Right lobe of liver (tissue), 6 donors: ENCODE measurements at regions not wholly inside any gene's neighbourhood (a gene's known extent, or its start where the extent isn't known, plus 50 kb on each side); places are given as distances from the start of the nearest gene placed in this dataset.

Experiments
- ATAC-seq, 4 donors: fragments of 200-7000 bp; cut with Tn5 transposase; one replicate each; pipeline ENCODE4 v1.9.1; 2020; ENCODE audit warnings: mild to moderate bottlenecking in 4 of 4, moderate library complexity in 4 of 4
- DNase-seq, 3 donors: peaks; one replicate each; pipeline ENCODE4 v3.0.0-alpha.2; 2020
- H3K27ac ChIP-seq, 3 donors: fragments of 200-600 bp; one replicate each; pipeline ENCODE4 v1.8.0; 2022
- H3K27me3 ChIP-seq, 2 donors: fragments of 200-600 bp; one replicate each; pipeline ENCODE4 v1.8.0; 2022
- H3K36me3 ChIP-seq, 4 donors: fragments of 200-600 bp; sonication (generic) in 1 of 4; one replicate each; pipeline versions ENCODE4 v1.5.1 to v1.8.0; 2017 to 2022; ENCODE audit warnings: control low read depth in 1 of 4
- H3K4me1 ChIP-seq, 4 donors: fragments of 200-600 bp; sonication (generic) in 1 of 4; one replicate each; pipeline versions ENCODE4 v1.5.1 to v1.8.0; 2017 to 2022; ENCODE audit warnings: control low read depth in 1 of 4
- H3K4me3 ChIP-seq, 3 donors: fragments of 200-600 bp; one replicate each; pipeline ENCODE4 v1.8.0; 2022
- H3K9me3 ChIP-seq, 4 donors: fragments of 200-600 bp; sonication (generic) in 1 of 4; one replicate each; pipeline versions ENCODE4 v1.5.1 to v1.8.0; 2017 to 2022; ENCODE audit warnings: control low read depth in 1 of 4
- POLR2A ChIP-seq: fragments of 450-650 bp; IDR thresholded peaks from one replicate; pipeline ENCODE4 v1.6.1; 2017; ENCODE audit warnings: antibody characterized with exemption, mild to moderate bottlenecking
- whole genome bisulfite sequencing: methylation state at CpG from one replicate; pipeline ENCODE4 v1.1.6; 2018; ENCODE audit warnings: low coverage, low lambda C conversion rate; ENCODE audit not compliant: insufficient coverage; ENCODE audit errors: missing lambda C conversion rate; 5-methylcytosine and 5-hydroxymethylcytosine counted together
- intact Hi-C, 2 donors: fragments of 100-400 bp; cut with DNase I; formaldehyde crosslinking; loops; one replicate each; pipeline versions ENCODE4 v1.11.2 to v1.14.1; 2022
- TF ChIP-seq, protein P1 (sequence below), 4 donors: fragments of 200-600 bp in 3 of 4; fragments of 450-650 bp in 1 of 4; IDR thresholded peaks; one replicate each; pipeline versions ENCODE4 v1.5.1 to v1.8.0; 2016 to 2022; ENCODE audit warnings: antibody characterized with exemption in 4 of 4, mild to moderate bottlenecking in 2 of 4
- donor health status: DM: no; HTN: yes; CAD: no.
- donor health status: DM: no; HTN: no; CAD: no.
- donor health status: DM: no; HTN: no; CAD: no.
- donor health status: DM: no; HTN: yes; CAD: no.
- donor health status: DM: no; HTN: yes; CAD: no.

DNA sequence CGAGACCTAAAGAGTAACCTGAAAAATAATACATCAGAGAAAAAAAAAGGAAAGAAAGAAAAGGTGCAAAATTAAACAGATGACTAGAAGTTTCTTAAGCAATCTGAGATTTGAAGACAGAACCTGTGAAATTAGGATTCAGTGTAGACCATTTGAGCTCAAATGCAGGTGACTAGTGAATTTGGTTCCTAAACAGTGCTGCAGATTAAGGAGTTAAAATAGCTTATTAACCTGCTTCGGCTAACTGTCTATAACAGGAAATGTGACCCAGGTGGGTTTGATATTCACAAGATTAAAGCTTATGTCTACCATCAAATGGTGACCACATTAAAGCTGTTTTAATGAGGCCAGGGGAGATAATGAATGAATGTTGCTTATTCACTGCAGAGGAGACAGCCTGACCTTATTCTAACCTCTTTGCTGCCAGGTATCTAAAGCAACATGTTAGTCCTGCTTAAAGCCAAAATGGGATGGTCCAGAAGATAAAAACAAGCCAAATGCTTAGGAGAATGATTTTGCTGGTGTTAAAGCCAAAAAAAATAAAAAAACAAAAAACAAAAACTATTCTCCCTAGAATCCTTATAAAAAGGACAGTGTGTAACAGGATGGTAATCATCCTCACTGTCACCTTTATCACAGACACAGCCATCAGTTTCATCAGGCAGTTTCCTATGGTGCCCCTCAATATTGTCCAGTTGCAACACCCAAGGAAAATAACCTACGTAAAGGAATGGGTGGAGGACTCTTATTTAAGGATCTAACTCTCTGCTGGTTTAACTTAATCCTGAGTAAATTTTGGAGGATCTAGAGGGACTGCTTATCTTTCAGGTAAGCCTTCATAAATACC is 769.0 kb upstream of the ZEB2 start:
- ATAC-seq (no peak), DNase-seq (no peak)
- Histone ChIP-seq H3K4me3 (no peak overlapping the region), H3K9me3 (no peaks in the 10 kb centered on the region), H3K36me3 (no peaks in the 10 kb centered on the region), H3K27me3 (no peaks in the 10 kb centered on the region), H3K27ac (no peak overlapping the region), H3K4me1 (no peaks in the 10 kb centered on the region)
- WGBS: 62% methylated on average over 3 of the region's 3 CpGs
- no peak for TF ChIP-seq POLR2A
- TF ChIP-seq, protein P1, sequence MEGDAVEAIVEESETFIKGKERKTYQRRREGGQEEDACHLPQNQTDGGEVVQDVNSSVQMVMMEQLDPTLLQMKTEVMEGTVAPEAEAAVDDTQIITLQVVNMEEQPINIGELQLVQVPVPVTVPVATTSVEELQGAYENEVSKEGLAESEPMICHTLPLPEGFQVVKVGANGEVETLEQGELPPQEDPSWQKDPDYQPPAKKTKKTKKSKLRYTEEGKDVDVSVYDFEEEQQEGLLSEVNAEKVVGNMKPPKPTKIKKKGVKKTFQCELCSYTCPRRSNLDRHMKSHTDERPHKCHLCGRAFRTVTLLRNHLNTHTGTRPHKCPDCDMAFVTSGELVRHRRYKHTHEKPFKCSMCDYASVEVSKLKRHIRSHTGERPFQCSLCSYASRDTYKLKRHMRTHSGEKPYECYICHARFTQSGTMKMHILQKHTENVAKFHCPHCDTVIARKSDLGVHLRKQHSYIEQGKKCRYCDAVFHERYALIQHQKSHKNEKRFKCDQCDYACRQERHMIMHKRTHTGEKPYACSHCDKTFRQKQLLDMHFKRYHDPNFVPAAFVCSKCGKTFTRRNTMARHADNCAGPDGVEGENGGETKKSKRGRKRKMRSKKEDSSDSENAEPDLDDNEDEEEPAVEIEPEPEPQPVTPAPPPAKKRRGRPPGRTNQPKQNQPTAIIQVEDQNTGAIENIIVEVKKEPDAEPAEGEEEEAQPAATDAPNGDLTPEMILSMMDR (IDR thresholded peaks at IDR 0.05): no peak
- intact Hi-C loops: no loop called here

DNA sequence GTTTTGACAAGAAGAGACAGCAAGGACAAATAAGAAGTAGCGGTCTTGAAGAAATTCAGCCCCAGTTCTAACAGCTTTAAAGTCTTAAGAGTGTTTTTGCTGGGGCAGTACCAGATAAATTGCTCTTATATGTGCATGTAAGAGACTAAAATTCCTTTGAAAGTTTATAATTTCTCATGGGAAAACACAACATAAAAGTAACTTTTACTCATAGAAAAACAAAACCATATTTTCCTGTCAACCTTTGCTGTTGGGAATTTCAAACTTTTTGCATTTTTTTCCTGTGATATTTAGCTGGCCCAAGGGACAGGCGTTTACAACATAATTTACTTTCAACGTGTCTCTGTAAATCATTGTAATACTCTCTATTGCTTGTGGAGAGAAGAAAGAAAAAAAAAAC is 767.8 kb upstream of the ZEB2 start:
- no peak overlapping the region for H3K4me3 ChIP-seq
- intact Hi-C loops: no loop called here
- DNase-seq: no peak
- TF ChIP-seq, protein P1 (IDR thresholded peaks at IDR 0.05): no peak
- no peak for TF ChIP-seq POLR2A
- no peaks in the 10 kb centered on the region for H3K4me1 ChIP-seq
- 44% methylated on average over 3 of the region's 3 CpGs for WGBS
- no peaks in the 10 kb centered on the region for H3K27me3 ChIP-seq
- ATAC-seq: no peak
- no peaks in the 10 kb centered on the region for H3K36me3 ChIP-seq
- no peak overlapping the region for H3K27ac ChIP-seq
- H3K9me3 ChIP-seq: no peaks in the 10 kb centered on the region

DNA sequence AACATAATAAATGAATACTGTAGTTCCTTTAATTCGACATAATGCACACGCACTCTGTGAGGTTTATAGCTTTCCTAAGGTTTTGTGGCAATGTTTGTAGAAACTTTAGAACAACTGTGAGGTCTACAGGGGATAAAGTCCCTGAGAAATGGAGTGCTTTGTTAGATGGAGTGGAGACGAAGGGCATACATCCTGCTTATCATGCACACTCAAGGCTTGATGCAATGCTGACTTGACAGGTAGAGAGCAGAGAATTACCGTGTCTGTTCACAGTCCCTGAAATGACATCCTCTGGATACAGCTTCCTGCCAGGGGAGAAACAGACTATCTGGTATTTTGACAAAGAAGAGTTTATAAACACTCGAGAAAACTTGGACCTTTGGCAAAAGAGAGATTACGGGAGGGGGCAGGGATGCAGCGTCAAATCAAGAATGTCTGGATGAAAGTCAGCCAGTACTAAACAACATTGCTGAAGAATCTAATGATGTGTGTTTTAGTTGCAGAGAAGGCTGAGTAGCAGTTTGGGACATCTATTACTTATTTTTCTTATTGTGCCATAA is 766.9 kb upstream of the ZEB2 start:
- TF ChIP-seq POLR2A: no peak
- TF ChIP-seq, protein P1 (IDR thresholded peaks at IDR 0.05): no peak
- no peaks in the 10 kb centered on the region for H3K27me3 ChIP-seq
- 69% methylated on average over 7 of the region's 7 CpGs for WGBS

DNA sequence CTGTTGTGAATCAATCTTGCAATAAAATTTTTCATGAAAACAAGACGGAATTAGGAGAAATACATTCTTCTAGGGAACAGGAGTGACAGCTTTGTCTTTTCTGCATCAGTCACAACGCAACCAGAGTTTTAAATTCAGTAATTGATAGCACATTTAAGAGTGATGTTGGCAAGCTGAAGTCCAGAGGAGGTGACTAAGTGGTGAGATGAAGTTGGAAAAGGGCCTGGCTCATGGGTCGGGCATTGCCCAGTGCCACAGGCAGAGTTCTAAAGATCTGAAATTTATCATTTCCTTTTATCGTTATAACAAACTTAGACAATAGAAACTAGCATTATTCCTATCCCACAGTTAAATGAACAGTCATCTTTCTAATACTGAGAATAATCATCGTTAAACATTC is 764.6 kb upstream of the ZEB2 start:
- Histone ChIP-seq H3K27me3 (no peaks in the 10 kb centered on the region), H3K4me3 (no peak overlapping the region), H3K36me3 (no peaks in the 10 kb centered on the region), H3K4me1 (no peaks in the 10 kb centered on the region), H3K9me3 (no peaks in the 10 kb centered on the region), H3K27ac (no peak overlapping the region)
- intact Hi-C loops: no loop called here
- DNase-seq: no peak
- no peak for TF ChIP-seq POLR2A
- TF ChIP-seq, protein P1 (IDR thresholded peaks at IDR 0.05): no peak
- 66% methylated on average over 5 of the region's 5 CpGs for WGBS
- ATAC-seq: no peak

More for the DNA sequence above, 766.9 kb upstream of the ZEB2 start:
- ATAC-seq (no peak), DNase-seq (no peak)
- Histone ChIP-seq H3K36me3 (no peaks in the 10 kb centered on the region), H3K4me1 (no peaks in the 10 kb centered on the region), H3K27ac (no peak overlapping the region), H3K4me3 (no peak overlapping the region), H3K9me3 (no peaks in the 10 kb centered on the region)
- intact Hi-C loops: no loop called here
